ENCODE measurements at regions not wholly inside any gene's neighbourhood (a gene's known extent, or its start where the extent isn't known, plus 50 kb on each side); places are given as distances from the start of the nearest gene placed in this dataset.
"Not testable (repeated sequence)": the region's sequence is repeated elsewhere in the genome, so short reads cannot be mapped to it uniquely, and the experiment has no call there.

GRCh38 chr14:105720852-105721601, 194.6 kb downstream of the TMEM121 start:
- TF ChIP-seq, protein P1, sequence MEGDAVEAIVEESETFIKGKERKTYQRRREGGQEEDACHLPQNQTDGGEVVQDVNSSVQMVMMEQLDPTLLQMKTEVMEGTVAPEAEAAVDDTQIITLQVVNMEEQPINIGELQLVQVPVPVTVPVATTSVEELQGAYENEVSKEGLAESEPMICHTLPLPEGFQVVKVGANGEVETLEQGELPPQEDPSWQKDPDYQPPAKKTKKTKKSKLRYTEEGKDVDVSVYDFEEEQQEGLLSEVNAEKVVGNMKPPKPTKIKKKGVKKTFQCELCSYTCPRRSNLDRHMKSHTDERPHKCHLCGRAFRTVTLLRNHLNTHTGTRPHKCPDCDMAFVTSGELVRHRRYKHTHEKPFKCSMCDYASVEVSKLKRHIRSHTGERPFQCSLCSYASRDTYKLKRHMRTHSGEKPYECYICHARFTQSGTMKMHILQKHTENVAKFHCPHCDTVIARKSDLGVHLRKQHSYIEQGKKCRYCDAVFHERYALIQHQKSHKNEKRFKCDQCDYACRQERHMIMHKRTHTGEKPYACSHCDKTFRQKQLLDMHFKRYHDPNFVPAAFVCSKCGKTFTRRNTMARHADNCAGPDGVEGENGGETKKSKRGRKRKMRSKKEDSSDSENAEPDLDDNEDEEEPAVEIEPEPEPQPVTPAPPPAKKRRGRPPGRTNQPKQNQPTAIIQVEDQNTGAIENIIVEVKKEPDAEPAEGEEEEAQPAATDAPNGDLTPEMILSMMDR (IDR thresholded peaks at IDR 0.05), result not testable (repeated sequence)
- TF ChIP-seq POLR2A (IDR thresholded peaks at IDR 0.05), result not testable (repeated sequence)
